ENCODE measurements at regions not wholly inside any gene's neighbourhood (a gene's known extent, or its start where the extent isn't known, plus 50 kb on each side); places are given as distances from the start of the nearest gene placed in this dataset.

GRCh38 chr18:59049721-59050660 is 89.7 kb upstream of the SEC11C start:
- TF ChIP-seq, protein P1, sequence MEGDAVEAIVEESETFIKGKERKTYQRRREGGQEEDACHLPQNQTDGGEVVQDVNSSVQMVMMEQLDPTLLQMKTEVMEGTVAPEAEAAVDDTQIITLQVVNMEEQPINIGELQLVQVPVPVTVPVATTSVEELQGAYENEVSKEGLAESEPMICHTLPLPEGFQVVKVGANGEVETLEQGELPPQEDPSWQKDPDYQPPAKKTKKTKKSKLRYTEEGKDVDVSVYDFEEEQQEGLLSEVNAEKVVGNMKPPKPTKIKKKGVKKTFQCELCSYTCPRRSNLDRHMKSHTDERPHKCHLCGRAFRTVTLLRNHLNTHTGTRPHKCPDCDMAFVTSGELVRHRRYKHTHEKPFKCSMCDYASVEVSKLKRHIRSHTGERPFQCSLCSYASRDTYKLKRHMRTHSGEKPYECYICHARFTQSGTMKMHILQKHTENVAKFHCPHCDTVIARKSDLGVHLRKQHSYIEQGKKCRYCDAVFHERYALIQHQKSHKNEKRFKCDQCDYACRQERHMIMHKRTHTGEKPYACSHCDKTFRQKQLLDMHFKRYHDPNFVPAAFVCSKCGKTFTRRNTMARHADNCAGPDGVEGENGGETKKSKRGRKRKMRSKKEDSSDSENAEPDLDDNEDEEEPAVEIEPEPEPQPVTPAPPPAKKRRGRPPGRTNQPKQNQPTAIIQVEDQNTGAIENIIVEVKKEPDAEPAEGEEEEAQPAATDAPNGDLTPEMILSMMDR (IDR thresholded peaks at IDR 0.05) = no peak
- TF ChIP-seq POLR2A (IDR thresholded peaks at IDR 0.05) = no peak

Measured in adrenal gland (tissue), 5 donors.